Left ventricle myocardium inferior (tissue), 1 donor: ENCODE measurements at regions not wholly inside any gene's neighbourhood (a gene's known extent, or its start where the extent isn't known, plus 50 kb on each side); places are given as distances from the start of the nearest gene placed in this dataset.

Source experiments
- DNase-seq: peaks from one replicate; pipeline ENCODE4 v3.0.0-alpha.2; 2020
- H3K27ac ChIP-seq: fragments of 200-600 bp; replicated peaks from 2 replicates; pipeline ENCODE4 v1.8.0; 2021
- H3K27me3 ChIP-seq: fragments of 200-600 bp; 2 replicates; pipeline ENCODE4 v1.8.0; 2021; ENCODE audit warnings: low read depth
- H3K36me3 ChIP-seq: fragments of 200-600 bp; 2 replicates; pipeline ENCODE4 v1.8.0; 2021
- H3K4me1 ChIP-seq: fragments of 200-600 bp; 2 replicates; pipeline ENCODE4 v1.8.0; 2021
- H3K4me3 ChIP-seq: fragments of 200-600 bp; 2 replicates; pipeline ENCODE4 v1.8.0; 2021; ENCODE audit warnings: mild to moderate bottlenecking, moderate library complexity
- H3K9me3 ChIP-seq: fragments of 200-600 bp; replicated peaks from 2 replicates; pipeline ENCODE4 v1.8.0; 2021
- CTCF ChIP-seq: fragments of 200-600 bp; IDR thresholded peaks from 2 replicates; pipeline ENCODE4 v1.8.0; 2021; ENCODE audit warnings: antibody characterized with exemption, mild to moderate bottlenecking, borderline replicate concordance
- intact Hi-C: fragments of 100-400 bp; cut with micrococcal nuclease; formaldehyde crosslinking; loops from one replicate; pipeline ENCODE4 v1.11.0; 2022
- donor health status: DM: no; HTN: yes; CAD: no; lungs with severe emphysema.

- Histone ChIP-seq H3K27me3 (no peaks in the 10 kb centered on the region), H3K27ac (no peak overlapping the region), H3K36me3 (no peaks in the 10 kb centered on the region), H3K9me3 (no peaks in the 10 kb centered on the region), H3K4me1 (no peaks in the 10 kb centered on the region), H3K4me3 (no peak overlapping the region)
- no peak for DNase-seq
- no peak for TF ChIP-seq CTCF
- intact Hi-C loops = no loop called here
These were observed 455.0 kb upstream of the DMAC1 start for GRCh38 chr9:8254541-8254940.

GRCh38 chr9:8252445-8252844 lies 452.9 kb upstream of the DMAC1 start:
- Histone ChIP-seq H3K27ac (no peak overlapping the region), H3K4me3 (no peak overlapping the region), H3K27me3 (no peaks in the 10 kb centered on the region), H3K4me1 (no peaks in the 10 kb centered on the region), H3K36me3 (no peaks in the 10 kb centered on the region), H3K9me3 (no peaks in the 10 kb centered on the region)
- intact Hi-C loops = no loop called here
- no peak for TF ChIP-seq CTCF
- no peak for DNase-seq

DNA sequence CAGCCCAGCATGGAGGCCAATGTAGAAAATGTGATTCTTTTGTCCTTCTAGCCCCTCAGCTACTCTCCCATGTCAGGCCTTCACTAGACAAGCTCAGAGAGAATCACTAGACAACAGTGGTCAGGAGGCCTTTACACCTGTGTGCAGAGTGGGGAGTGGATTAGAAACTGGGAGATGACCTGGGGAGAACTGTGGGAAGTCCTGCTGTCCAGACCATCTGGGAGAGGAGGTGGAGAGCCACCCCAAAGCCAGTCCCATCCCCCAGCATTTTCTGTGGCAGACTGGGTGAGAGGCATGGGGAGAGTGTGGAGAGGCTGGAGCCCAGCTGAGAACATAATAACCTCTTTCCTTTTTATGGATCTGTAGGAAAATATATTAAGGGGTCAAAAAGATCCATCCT lies 452.0 kb upstream of the DMAC1 start:
- no peak for DNase-seq
- no peak overlapping the region for H3K27ac ChIP-seq
- no peaks in the 10 kb centered on the region for H3K4me1 ChIP-seq
- no peak overlapping the region for H3K4me3 ChIP-seq
- intact Hi-C loops = no loop called here
- no peak for TF ChIP-seq CTCF
- no peaks in the 10 kb centered on the region for H3K27me3 ChIP-seq
- no peaks in the 10 kb centered on the region for H3K9me3 ChIP-seq
- H3K36me3 ChIP-seq = no peaks in the 10 kb centered on the region

DNA sequence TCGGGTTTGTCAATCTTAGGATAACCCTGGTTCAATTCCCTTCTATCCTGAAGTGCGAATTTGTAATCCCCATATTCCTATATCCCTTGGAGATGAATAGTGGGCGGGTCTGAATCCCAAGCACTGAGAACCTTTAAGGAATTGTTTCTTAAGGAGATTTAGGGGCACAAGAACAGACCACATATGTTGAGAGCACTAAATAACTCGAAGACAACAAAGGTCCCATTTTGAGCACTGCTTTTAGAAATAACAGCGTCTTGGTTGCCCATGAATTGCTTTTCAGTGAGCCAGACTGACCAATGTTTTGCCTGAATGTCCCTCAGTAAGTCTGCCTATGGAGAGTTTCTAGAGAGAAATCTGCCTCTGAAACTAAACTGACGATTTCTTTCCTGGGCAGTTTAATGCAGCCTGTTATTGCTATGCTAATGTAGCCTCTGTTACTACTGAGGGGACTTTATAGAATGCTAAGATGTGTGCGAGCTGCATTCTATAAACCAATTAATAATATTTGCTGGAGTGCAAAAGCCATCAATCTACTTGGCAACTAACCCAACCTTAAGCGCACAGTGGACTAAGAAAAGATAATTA lies 445.0 kb upstream of the DMAC1 start:
- Histone ChIP-seq H3K27me3 (no peaks in the 10 kb centered on the region), H3K36me3 (no peaks in the 10 kb centered on the region), H3K4me3 (no peak overlapping the region), H3K9me3 (no peaks in the 10 kb centered on the region), H3K4me1 (no peaks in the 10 kb centered on the region), H3K27ac (no peak overlapping the region)
- no peak for TF ChIP-seq CTCF
- no peak for DNase-seq
- intact Hi-C loops = no loop called here

- H3K27me3 ChIP-seq = no peaks in the 10 kb centered on the region
- no peaks in the 10 kb centered on the region for H3K4me1 ChIP-seq
- H3K27ac ChIP-seq = no peak overlapping the region
- TF ChIP-seq CTCF = no peak
- no peak for DNase-seq
- no peak overlapping the region for H3K4me3 ChIP-seq
- intact Hi-C loops = no loop called here
- H3K9me3 ChIP-seq = no peaks in the 10 kb centered on the region
- no peaks in the 10 kb centered on the region for H3K36me3 ChIP-seq
These were observed 441.6 kb upstream of the DMAC1 start for GRCh38 chr9:8241201-8241600.

DNA sequence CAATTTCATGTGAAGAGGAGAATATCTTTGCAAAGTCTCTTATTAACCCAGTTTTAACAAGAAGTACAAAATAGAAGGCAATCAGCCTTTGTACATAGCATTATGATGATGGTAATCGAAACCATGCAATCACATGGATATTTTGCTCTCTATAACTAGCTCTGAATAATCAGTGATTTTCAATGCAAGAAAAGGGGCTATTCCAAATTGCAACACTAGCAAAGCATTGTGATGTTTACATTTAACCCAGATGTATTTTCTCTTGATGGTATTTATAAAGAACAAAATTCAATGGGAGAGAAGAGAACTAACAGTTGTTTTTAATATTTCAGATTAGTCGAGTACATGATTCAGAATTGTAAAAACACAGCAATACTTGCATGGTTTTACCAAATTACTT lies 437.5 kb upstream of the DMAC1 start:
- Histone ChIP-seq H3K36me3 (no peaks in the 10 kb centered on the region), H3K4me3 (no peak overlapping the region), H3K27ac (no peak overlapping the region), H3K27me3 (no peaks in the 10 kb centered on the region), H3K9me3 (no peaks in the 10 kb centered on the region), H3K4me1 (no peaks in the 10 kb centered on the region)
- intact Hi-C loops = no loop called here
- no peak for DNase-seq
- no peak for TF ChIP-seq CTCF
